Loucy (cell line): ENCODE measurements at regions not wholly inside any gene's neighbourhood (a gene's known extent, or its start where the extent isn't known, plus 50 kb on each side); places are given as distances from the start of the nearest gene placed in this dataset.

Experiments
- CTCF ChIP-seq: fragments of 200-600 bp; sonication (generic); conservative IDR thresholded peaks from 2 replicates; pipeline ENCODE4 v1.5.1; 2014; ENCODE audit warnings: mild to moderate bottlenecking, antibody characterized with exemption, low read length
- EZH2phosphoT487 ChIP-seq: fragments of 200-600 bp; IDR thresholded peaks from 2 replicates; pipeline ENCODE4 v1.6.1; 2018; ENCODE audit warnings: antibody characterized with exemption, mild to moderate bottlenecking, moderate library complexity, borderline replicate concordance

- TF ChIP-seq CTCF (no peak), EZH2phosphoT487 (no peak)
Measured at GRCh38 chr4:79053754-79054153, 114.5 kb upstream of the PAQR3 start.
